Skeletal muscle tissue (tissue), 3 donors: ENCODE measurements at regions not wholly inside any gene's neighbourhood (a gene's known extent, or its start where the extent isn't known, plus 50 kb on each side); places are given as distances from the start of the nearest gene placed in this dataset.

Source experiments
- H3K27ac ChIP-seq: one replicate; pipeline ENCODE4 v1.7.0; 2013; ENCODE audit warnings: mild to moderate bottlenecking, low read depth, low read length, inconsistent platforms
- H3K27me3 ChIP-seq, 3 donors: one replicate each; pipeline ENCODE4 v1.7.0; 2013; ENCODE audit warnings: low read length in 3 of 3; ENCODE audit not compliant: control insufficient read depth in 3 of 3, insufficient read depth in 3 of 3
- H3K36me3 ChIP-seq, 3 donors: one replicate each; pipeline ENCODE4 v1.7.0; 2013; ENCODE audit warnings: low read length in 3 of 3; ENCODE audit not compliant: control insufficient read depth in 3 of 3, insufficient read depth in 3 of 3
- H3K4me1 ChIP-seq, 3 donors: one replicate each; pipeline ENCODE4 v1.7.0; 2013; ENCODE audit warnings: low read length in 3 of 3, mild to moderate bottlenecking in 3 of 3; ENCODE audit not compliant: control insufficient read depth in 3 of 3, insufficient read depth in 3 of 3
- H3K4me3 ChIP-seq, 3 donors: one replicate each; pipeline ENCODE4 v1.7.0; 2013; ENCODE audit warnings: low read length in 3 of 3
- H3K9ac ChIP-seq, 3 donors: one replicate each; pipeline ENCODE4 v1.7.0; 2013; ENCODE audit warnings: low read length in 3 of 3, mild to moderate bottlenecking in 3 of 3, moderate library complexity in 2 of 3, low read depth in 1 of 3
- H3K9me3 ChIP-seq, 3 donors: one replicate each; pipeline ENCODE4 v1.7.0; 2013; ENCODE audit warnings: low read length in 3 of 3; ENCODE audit not compliant: control insufficient read depth in 3 of 3
- donor health status: Osteomylitis.

GRCh38 chr3:157754451-157754850, 251.2 kb upstream of the VEPH1 start:
- no peaks in the 10 kb centered on the region for H3K9me3 ChIP-seq
- H3K36me3 ChIP-seq = no peaks in the 10 kb centered on the region
- H3K9ac ChIP-seq = no peak overlapping the region
- H3K27me3 ChIP-seq = no peaks in the 10 kb centered on the region
- H3K4me3 ChIP-seq = no peak overlapping the region
- no peak overlapping the region for H3K27ac ChIP-seq
- no peaks in the 10 kb centered on the region for H3K4me1 ChIP-seq

- no peaks in the 10 kb centered on the region for H3K9me3 ChIP-seq
These were observed 250.5 kb upstream of the VEPH1 start for GRCh38 chr3:157753787-157754136.

GRCh38 chr3:157752956-157753786, 250.0 kb upstream of the VEPH1 start:
- Histone ChIP-seq H3K9ac (no peak overlapping the region), H3K36me3 (no peaks in the 10 kb centered on the region), H3K4me3 (no peak overlapping the region), H3K9me3 (no peaks in the 10 kb centered on the region), H3K27me3 (no peaks in the 10 kb centered on the region), H3K27ac (no peak overlapping the region), H3K4me1 (no peaks in the 10 kb centered on the region)

More at GRCh38 chr3:157753787-157754136, 250.5 kb upstream of the VEPH1 start:
- Histone ChIP-seq H3K4me3 (no peak overlapping the region), H3K27me3 (no peaks in the 10 kb centered on the region), H3K27ac (no peak overlapping the region), H3K9ac (no peak overlapping the region), H3K4me1 (no peaks in the 10 kb centered on the region), H3K36me3 (no peaks in the 10 kb centered on the region)

GRCh38 chr3:157752554-157752953, 249.3 kb upstream of the VEPH1 start:
- H3K27ac ChIP-seq = no peak overlapping the region
- H3K4me1 ChIP-seq = no peaks in the 10 kb centered on the region
- no peaks in the 10 kb centered on the region for H3K27me3 ChIP-seq
- H3K4me3 ChIP-seq = no peak overlapping the region
- H3K9ac ChIP-seq = no peak overlapping the region
- H3K36me3 ChIP-seq = no peaks in the 10 kb centered on the region
- no peaks in the 10 kb centered on the region for H3K9me3 ChIP-seq

- no peaks in the 10 kb centered on the region for H3K36me3 ChIP-seq
- H3K9ac ChIP-seq = no peak overlapping the region
- no peaks in the 10 kb centered on the region for H3K27me3 ChIP-seq
- H3K9me3 ChIP-seq = no peaks in the 10 kb centered on the region
- H3K4me3 ChIP-seq = no peak overlapping the region
- H3K27ac ChIP-seq = no peak overlapping the region
- no peaks in the 10 kb centered on the region for H3K4me1 ChIP-seq
These were observed 248.2 kb upstream of the VEPH1 start for GRCh38 chr3:157751386-157751785.

GRCh38 chr3:157746391-157746790, 243.2 kb upstream of the VEPH1 start:
- Histone ChIP-seq H3K36me3 (no peaks in the 10 kb centered on the region), H3K27ac (no peak overlapping the region), H3K4me1 (no peaks in the 10 kb centered on the region), H3K27me3 (no peaks in the 10 kb centered on the region), H3K4me3 (no peak overlapping the region), H3K9me3 (peaks cover 0 to 4% (median 0%) of the 10 kb centered on the region in 3 donors), H3K9ac (no peak overlapping the region)

- no peak overlapping the region for H3K27ac ChIP-seq
- H3K9me3 ChIP-seq = peaks cover 0 to 4% (median 0%) of the 10 kb centered on the region in 3 donors
- no peak overlapping the region for H3K9ac ChIP-seq
- H3K36me3 ChIP-seq = no peaks in the 10 kb centered on the region
- H3K4me3 ChIP-seq = no peak overlapping the region
- no peaks in the 10 kb centered on the region for H3K27me3 ChIP-seq
- H3K4me1 ChIP-seq = no peaks in the 10 kb centered on the region
These were observed 238.4 kb upstream of the VEPH1 start for GRCh38 chr3:157741607-157742006.

- H3K4me3 ChIP-seq = no peak overlapping the region
- H3K9ac ChIP-seq = no peak overlapping the region
- no peaks in the 10 kb centered on the region for H3K4me1 ChIP-seq
- no peaks in the 10 kb centered on the region for H3K36me3 ChIP-seq
- H3K27ac ChIP-seq = no peak overlapping the region
- no peaks in the 10 kb centered on the region for H3K9me3 ChIP-seq
- no peaks in the 10 kb centered on the region for H3K27me3 ChIP-seq
These were observed 235.2 kb upstream of the VEPH1 start for GRCh38 chr3:157738441-157738840.

GRCh38 chr3:157718800-157719199, 215.6 kb upstream of the VEPH1 start:
- no peak overlapping the region for H3K4me3 ChIP-seq
- H3K4me1 ChIP-seq = no peaks in the 10 kb centered on the region
- H3K36me3 ChIP-seq = no peaks in the 10 kb centered on the region

GRCh38 chr3:157713101-157713500, 209.9 kb upstream of the VEPH1 start:
- H3K36me3 ChIP-seq = no peaks in the 10 kb centered on the region
- no peak overlapping the region for H3K4me3 ChIP-seq
- H3K4me1 ChIP-seq = no peaks in the 10 kb centered on the region
- peaks cover 0 to 8% (median 0%) of the 10 kb centered on the region in 3 donors for H3K9me3 ChIP-seq
- no peak overlapping the region for H3K27ac ChIP-seq
- H3K27me3 ChIP-seq = no peaks in the 10 kb centered on the region
- no peak overlapping the region for H3K9ac ChIP-seq

More at GRCh38 chr3:157718800-157719199, 215.6 kb upstream of the VEPH1 start:
- Histone ChIP-seq H3K27me3 (no peaks in the 10 kb centered on the region), H3K9ac (no peak overlapping the region), H3K27ac (no peak overlapping the region), H3K9me3 (no peaks in the 10 kb centered on the region)
